ENCODE measurements at regions not wholly inside any gene's neighbourhood (a gene's known extent, or its start where the extent isn't known, plus 50 kb on each side); places are given as distances from the start of the nearest gene placed in this dataset.

DNA sequence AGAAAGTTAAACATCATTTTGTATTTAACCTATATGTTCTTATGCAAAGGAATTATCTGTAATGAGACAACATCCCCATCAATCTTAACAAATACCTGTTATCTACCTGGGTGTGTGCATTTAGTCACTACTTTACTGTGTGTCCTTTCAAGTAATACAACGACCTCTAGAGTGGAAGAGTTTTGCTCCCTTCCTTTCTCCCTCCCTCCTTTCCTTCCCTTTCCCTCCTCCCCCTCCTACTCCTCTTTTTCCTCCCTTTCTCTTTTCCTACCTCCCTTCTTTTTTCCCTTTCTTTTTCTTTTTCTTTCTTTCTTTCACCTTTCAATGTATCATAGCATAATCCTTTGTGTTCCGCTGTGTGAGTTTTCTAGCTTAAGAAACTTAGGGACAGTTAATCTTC, 532.3 kb downstream of the SLC4A3 start:
- H3K27me3 Mint-ChIP-seq (ENCODE audit: low read depth), result no peaks in the 10 kb centered on the region
- H3K4me3 Mint-ChIP-seq, result no peak overlapping the region
- POLR2A ChIA-PET, result no interaction called here
- H3K4me1 Mint-ChIP-seq, result peaks cover 13% of the 10 kb centered on the region
- CTCF ChIA-PET, result no interaction called here
- no peak overlapping the region for H3K27ac Mint-ChIP-seq
- H3K9me3 Mint-ChIP-seq, result peaks cover 7% of the 10 kb centered on the region
- ATAC-seq (no peak), DNase-seq (ENCODE audit: low spot score) (no peak)
- no peaks in the 10 kb centered on the region; the same call in 1 of the 2 replicates for H3K36me3 Mint-ChIP-seq
- TF ChIP-seq GABPB1 (CRISPR knock-in tag; IDR thresholded peaks at IDR 0.05), result no peak
- TF ChIP-seq ZNF232 (CRISPR knock-in tag; IDR thresholded peaks at IDR 0.05), result no peak
- TF ChIP-seq, protein P1, sequence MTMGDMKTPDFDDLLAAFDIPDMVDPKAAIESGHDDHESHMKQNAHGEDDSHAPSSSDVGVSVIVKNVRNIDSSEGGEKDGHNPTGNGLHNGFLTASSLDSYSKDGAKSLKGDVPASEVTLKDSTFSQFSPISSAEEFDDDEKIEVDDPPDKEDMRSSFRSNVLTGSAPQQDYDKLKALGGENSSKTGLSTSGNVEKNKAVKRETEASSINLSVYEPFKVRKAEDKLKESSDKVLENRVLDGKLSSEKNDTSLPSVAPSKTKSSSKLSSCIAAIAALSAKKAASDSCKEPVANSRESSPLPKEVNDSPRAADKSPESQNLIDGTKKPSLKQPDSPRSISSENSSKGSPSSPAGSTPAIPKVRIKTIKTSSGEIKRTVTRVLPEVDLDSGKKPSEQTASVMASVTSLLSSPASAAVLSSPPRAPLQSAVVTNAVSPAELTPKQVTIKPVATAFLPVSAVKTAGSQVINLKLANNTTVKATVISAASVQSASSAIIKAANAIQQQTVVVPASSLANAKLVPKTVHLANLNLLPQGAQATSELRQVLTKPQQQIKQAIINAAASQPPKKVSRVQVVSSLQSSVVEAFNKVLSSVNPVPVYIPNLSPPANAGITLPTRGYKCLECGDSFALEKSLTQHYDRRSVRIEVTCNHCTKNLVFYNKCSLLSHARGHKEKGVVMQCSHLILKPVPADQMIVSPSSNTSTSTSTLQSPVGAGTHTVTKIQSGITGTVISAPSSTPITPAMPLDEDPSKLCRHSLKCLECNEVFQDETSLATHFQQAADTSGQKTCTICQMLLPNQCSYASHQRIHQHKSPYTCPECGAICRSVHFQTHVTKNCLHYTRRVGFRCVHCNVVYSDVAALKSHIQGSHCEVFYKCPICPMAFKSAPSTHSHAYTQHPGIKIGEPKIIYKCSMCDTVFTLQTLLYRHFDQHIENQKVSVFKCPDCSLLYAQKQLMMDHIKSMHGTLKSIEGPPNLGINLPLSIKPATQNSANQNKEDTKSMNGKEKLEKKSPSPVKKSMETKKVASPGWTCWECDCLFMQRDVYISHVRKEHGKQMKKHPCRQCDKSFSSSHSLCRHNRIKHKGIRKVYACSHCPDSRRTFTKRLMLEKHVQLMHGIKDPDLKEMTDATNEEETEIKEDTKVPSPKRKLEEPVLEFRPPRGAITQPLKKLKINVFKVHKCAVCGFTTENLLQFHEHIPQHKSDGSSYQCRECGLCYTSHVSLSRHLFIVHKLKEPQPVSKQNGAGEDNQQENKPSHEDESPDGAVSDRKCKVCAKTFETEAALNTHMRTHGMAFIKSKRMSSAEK (CRISPR knock-in tag; IDR thresholded peaks at IDR 0.05; ENCODE audit: borderline replicate concordance), result no peak
- TF ChIP-seq TCF7 (CRISPR knock-in tag; IDR thresholded peaks at IDR 0.05; ENCODE audit: low read depth), result no peak
- TF ChIP-seq, protein P2, sequence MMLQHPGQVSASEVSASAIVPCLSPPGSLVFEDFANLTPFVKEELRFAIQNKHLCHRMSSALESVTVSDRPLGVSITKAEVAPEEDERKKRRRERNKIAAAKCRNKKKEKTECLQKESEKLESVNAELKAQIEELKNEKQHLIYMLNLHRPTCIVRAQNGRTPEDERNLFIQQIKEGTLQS (CRISPR knock-in tag; conservative IDR thresholded peaks at IDR 0.05), result no peak
- TF ChIP-seq OVOL2 (CRISPR knock-in tag; IDR thresholded peaks at IDR 0.05; ENCODE audit: borderline replicate concordance), result no peak

DNA sequence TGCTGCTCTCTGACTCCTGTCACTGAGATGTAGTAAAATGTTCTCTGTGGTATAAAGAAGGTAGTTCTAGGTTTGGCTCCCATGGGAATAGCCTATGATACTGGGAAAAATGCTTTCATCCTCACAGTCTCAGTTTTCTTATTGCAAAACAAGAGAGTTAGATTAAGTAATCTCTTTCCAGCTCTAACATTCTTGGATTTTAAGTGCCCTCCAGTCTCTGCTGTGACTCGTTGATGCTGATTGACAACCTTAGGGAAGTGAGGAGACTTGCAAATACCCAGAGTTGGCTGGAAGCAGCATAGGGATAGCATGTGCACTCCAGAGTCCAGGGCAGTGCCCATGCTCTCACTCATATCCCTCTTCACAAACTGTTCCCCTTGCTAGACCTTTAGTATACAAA, 534.9 kb downstream of the SLC4A3 start:
- DNase-seq (ENCODE audit: low spot score), result no peak
- no peak for ATAC-seq
- Mint-ChIP-seq H3K27ac (no peak overlapping the region), H3K27me3 (ENCODE audit: low read depth) (no peaks in the 10 kb centered on the region), H3K4me3 (no peak overlapping the region), H3K36me3 (no peaks in the 10 kb centered on the region; the same call in 1 of the 2 replicates), H3K9me3 (peaks cover 7% of the 10 kb centered on the region), H3K4me1 (peaks cover 22% of the 10 kb centered on the region)
- TF ChIP-seq, protein P3, sequence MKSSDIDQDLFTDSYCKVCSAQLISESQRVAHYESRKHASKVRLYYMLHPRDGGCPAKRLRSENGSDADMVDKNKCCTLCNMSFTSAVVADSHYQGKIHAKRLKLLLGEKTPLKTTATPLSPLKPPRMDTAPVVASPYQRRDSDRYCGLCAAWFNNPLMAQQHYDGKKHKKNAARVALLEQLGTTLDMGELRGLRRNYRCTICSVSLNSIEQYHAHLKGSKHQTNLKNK (CRISPR knock-in tag; IDR thresholded peaks at IDR 0.05), result no peak
- TF ChIP-seq ZNF317 (CRISPR knock-in tag; IDR thresholded peaks at IDR 0.05; ENCODE audit: borderline replicate concordance, low read depth) (no peak), HMGA2 (CRISPR knock-in tag; IDR thresholded peaks at IDR 0.05) (no peak), TP53 (CRISPR knock-in tag; IDR thresholded peaks at IDR 0.05) (no peak), ZNF423 (CRISPR knock-in tag; IDR thresholded peaks at IDR 0.05) (no peak), ZNF263 (CRISPR knock-in tag; IDR thresholded peaks at IDR 0.05; ENCODE audit: low read depth) (no peak), MYBL2 (CRISPR knock-in tag; IDR thresholded peaks at IDR 0.05) (no peak)
- TF ChIP-seq, protein P4, sequence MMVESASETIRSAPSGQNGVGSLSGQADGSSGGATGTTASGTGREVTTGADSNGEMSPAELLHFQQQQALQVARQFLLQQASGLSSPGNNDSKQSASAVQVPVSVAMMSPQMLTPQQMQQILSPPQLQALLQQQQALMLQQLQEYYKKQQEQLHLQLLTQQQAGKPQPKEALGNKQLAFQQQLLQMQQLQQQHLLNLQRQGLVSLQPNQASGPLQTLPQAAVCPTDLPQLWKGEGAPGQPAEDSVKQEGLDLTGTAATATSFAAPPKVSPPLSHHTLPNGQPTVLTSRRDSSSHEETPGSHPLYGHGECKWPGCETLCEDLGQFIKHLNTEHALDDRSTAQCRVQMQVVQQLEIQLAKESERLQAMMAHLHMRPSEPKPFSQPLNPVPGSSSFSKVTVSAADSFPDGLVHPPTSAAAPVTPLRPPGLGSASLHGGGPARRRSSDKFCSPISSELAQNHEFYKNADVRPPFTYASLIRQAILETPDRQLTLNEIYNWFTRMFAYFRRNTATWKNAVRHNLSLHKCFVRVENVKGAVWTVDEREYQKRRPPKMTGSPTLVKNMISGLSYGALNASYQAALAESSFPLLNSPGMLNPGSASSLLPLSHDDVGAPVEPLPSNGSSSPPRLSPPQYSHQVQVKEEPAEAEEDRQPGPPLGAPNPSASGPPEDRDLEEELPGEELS (CRISPR knock-in tag; IDR thresholded peaks at IDR 0.05), result no peak
- TF ChIP-seq, protein P5, sequence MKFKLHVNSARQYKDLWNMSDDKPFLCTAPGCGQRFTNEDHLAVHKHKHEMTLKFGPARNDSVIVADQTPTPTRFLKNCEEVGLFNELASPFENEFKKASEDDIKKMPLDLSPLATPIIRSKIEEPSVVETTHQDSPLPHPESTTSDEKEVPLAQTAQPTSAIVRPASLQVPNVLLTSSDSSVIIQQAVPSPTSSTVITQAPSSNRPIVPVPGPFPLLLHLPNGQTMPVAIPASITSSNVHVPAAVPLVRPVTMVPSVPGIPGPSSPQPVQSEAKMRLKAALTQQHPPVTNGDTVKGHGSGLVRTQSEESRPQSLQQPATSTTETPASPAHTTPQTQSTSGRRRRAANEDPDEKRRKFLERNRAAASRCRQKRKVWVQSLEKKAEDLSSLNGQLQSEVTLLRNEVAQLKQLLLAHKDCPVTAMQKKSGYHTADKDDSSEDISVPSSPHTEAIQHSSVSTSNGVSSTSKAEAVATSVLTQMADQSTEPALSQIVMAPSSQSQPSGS (CRISPR knock-in tag; IDR thresholded peaks at IDR 0.05; ENCODE audit: borderline replicate concordance, low read depth), result no peak
- TF ChIP-seq, protein P6, sequence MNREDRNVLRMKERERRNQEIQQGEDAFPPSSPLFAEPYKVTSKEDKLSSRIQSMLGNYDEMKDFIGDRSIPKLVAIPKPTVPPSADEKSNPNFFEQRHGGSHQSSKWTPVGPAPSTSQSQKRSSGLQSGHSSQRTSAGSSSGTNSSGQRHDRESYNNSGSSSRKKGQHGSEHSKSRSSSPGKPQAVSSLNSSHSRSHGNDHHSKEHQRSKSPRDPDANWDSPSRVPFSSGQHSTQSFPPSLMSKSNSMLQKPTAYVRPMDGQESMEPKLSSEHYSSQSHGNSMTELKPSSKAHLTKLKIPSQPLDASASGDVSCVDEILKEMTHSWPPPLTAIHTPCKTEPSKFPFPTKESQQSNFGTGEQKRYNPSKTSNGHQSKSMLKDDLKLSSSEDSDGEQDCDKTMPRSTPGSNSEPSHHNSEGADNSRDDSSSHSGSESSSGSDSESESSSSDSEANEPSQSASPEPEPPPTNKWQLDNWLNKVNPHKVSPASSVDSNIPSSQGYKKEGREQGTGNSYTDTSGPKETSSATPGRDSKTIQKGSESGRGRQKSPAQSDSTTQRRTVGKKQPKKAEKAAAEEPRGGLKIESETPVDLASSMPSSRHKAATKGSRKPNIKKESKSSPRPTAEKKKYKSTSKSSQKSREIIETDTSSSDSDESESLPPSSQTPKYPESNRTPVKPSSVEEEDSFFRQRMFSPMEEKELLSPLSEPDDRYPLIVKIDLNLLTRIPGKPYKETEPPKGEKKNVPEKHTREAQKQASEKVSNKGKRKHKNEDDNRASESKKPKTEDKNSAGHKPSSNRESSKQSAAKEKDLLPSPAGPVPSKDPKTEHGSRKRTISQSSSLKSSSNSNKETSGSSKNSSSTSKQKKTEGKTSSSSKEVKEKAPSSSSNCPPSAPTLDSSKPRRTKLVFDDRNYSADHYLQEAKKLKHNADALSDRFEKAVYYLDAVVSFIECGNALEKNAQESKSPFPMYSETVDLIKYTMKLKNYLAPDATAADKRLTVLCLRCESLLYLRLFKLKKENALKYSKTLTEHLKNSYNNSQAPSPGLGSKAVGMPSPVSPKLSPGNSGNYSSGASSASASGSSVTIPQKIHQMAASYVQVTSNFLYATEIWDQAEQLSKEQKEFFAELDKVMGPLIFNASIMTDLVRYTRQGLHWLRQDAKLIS (CRISPR knock-in tag; IDR thresholded peaks at IDR 0.05; ENCODE audit: borderline replicate concordance), result no peak
- TF ChIP-seq, protein P7, sequence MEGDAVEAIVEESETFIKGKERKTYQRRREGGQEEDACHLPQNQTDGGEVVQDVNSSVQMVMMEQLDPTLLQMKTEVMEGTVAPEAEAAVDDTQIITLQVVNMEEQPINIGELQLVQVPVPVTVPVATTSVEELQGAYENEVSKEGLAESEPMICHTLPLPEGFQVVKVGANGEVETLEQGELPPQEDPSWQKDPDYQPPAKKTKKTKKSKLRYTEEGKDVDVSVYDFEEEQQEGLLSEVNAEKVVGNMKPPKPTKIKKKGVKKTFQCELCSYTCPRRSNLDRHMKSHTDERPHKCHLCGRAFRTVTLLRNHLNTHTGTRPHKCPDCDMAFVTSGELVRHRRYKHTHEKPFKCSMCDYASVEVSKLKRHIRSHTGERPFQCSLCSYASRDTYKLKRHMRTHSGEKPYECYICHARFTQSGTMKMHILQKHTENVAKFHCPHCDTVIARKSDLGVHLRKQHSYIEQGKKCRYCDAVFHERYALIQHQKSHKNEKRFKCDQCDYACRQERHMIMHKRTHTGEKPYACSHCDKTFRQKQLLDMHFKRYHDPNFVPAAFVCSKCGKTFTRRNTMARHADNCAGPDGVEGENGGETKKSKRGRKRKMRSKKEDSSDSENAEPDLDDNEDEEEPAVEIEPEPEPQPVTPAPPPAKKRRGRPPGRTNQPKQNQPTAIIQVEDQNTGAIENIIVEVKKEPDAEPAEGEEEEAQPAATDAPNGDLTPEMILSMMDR (IDR thresholded peaks at IDR 0.05), result no peak
- TF ChIP-seq, protein P8, sequence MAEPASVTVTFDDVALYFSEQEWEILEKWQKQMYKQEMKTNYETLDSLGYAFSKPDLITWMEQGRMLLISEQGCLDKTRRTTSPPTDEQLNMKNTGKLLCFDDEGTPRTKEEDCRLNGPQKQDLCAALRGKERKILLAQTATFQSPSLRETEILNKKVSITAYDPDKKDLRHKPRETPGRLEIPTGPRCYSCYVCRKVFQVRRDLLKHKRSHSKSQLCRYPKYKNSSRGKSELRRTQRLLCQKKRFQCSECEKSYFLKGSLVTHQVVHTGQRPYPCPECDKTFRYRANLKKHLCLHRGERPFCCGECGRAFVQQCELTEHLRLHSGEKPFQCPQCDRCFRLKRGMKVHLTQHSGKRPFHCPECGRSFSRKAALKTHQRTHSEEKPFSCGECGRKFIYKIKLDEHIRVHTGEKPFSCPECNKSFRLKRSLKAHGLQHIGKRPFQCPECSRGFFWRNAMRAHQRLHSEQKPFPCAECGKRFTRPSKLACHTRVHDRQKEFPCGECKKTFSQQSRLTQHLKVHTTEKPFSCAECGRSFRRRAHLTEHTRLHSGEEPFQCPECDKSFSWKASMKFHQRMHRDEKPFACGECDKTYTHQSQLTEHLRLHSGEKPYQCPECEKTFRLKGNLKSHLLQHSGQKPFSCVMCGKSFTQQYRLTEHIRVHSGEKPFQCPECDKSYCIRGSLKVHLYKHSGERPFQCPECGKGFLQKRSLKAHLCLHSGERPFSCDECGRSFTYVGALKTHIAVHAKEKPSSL (CRISPR knock-in tag; conservative IDR thresholded peaks at IDR 0.05), result no peak
- ChIA-PET POLR2A (no interaction called here), CTCF (no interaction called here)

Data from WTC11 (cell line).